ENCODE measurements at regions not wholly inside any gene's neighbourhood (a gene's known extent, or its start where the extent isn't known, plus 50 kb on each side); places are given as distances from the start of the nearest gene placed in this dataset.

- Histone ChIP-seq H3K4me1 (no peaks in the 10 kb centered on the region), H3K4me3 (no peak overlapping the region), H3K36me3 (no peaks in the 10 kb centered on the region), H3K9me3 (no peaks in the 10 kb centered on the region), H3K27me3 (no peaks in the 10 kb centered on the region), H3K9ac (ENCODE audit: low read depth in 2 of 2, low read length in 2 of 2) (no peak overlapping the region), H3K27ac (no peak overlapping the region)
- intact Hi-C loops (cut with DNase I) = no loop called here
- no peak for DNase-seq
- no peak for TF ChIP-seq CTCF (IDR thresholded peaks at IDR 0.05)
Observed at GRCh38 chr14:84646786-84647500, 883.0 kb upstream of the FLRT2 start.

- intact Hi-C loops (cut with DNase I) = no loop called here
- Histone ChIP-seq H3K9me3 (no peaks in the 10 kb centered on the region), H3K9ac (ENCODE audit: low read depth in 2 of 2, low read length in 2 of 2) (no peak overlapping the region), H3K4me1 (no peaks in the 10 kb centered on the region), H3K4me3 (no peak overlapping the region), H3K36me3 (no peaks in the 10 kb centered on the region), H3K27ac (no peak overlapping the region), H3K27me3 (no peaks in the 10 kb centered on the region)
- DNase-seq = no peak
- TF ChIP-seq CTCF (IDR thresholded peaks at IDR 0.05) = no peak
Observed at GRCh38 chr14:84655014-84655413, 874.9 kb upstream of the FLRT2 start.

GRCh38 chr14:84657911-84658310 is 872.0 kb upstream of the FLRT2 start:
- intact Hi-C loops (cut with DNase I) = no loop called here

GRCh38 chr14:84670796-84671195 is 859.1 kb upstream of the FLRT2 start:
- DNase-seq = no peak
- Histone ChIP-seq H3K27me3 (no peaks in the 10 kb centered on the region), H3K9ac (ENCODE audit: low read depth in 2 of 2, low read length in 2 of 2) (no peak overlapping the region), H3K27ac (no peak overlapping the region), H3K4me1 (no peaks in the 10 kb centered on the region), H3K9me3 (peaks cover 7% of the 10 kb centered on the region), H3K4me3 (no peak overlapping the region), H3K36me3 (no peaks in the 10 kb centered on the region)
- intact Hi-C loops (cut with DNase I) = no loop called here
- no peak for TF ChIP-seq CTCF (IDR thresholded peaks at IDR 0.05)

More at GRCh38 chr14:84657911-84658310, 872.0 kb upstream of the FLRT2 start:
- Histone ChIP-seq H3K27me3 (no peaks in the 10 kb centered on the region), H3K9me3 (no peaks in the 10 kb centered on the region), H3K4me1 (no peaks in the 10 kb centered on the region), H3K36me3 (no peaks in the 10 kb centered on the region), H3K9ac (ENCODE audit: low read depth in 2 of 2, low read length in 2 of 2) (no peak overlapping the region), H3K27ac (no peak overlapping the region), H3K4me3 (no peak overlapping the region)
- TF ChIP-seq CTCF (IDR thresholded peaks at IDR 0.05) = no peak
- DNase-seq = no peak

GRCh38 chr14:84671776-84672175 is 858.2 kb upstream of the FLRT2 start:
- Histone ChIP-seq H3K27ac (no peak overlapping the region), H3K36me3 (no peaks in the 10 kb centered on the region), H3K4me1 (no peaks in the 10 kb centered on the region), H3K27me3 (no peaks in the 10 kb centered on the region), H3K9me3 (peaks cover 4% of the 10 kb centered on the region), H3K9ac (ENCODE audit: low read depth in 2 of 2, low read length in 2 of 2) (no peak overlapping the region), H3K4me3 (no peak overlapping the region)
- intact Hi-C loops (cut with DNase I) = no loop called here
- TF ChIP-seq CTCF (IDR thresholded peaks at IDR 0.05) = no peak
- no peak for DNase-seq
